H1 (cell line): ENCODE measurements at regions not wholly inside any gene's neighbourhood (a gene's known extent, or its start where the extent isn't known, plus 50 kb on each side); places are given as distances from the start of the nearest gene placed in this dataset.

Experiments used
- CTCF ChIA-PET: fragments of 300-600 bp; sonication (Branson Sonifier 250); formaldehyde crosslinking; loops from one replicate; lab custom pipeline; 2021; ENCODE audit not compliant: partially characterized antibody; lab: Charles Lee
- POLR2A ChIA-PET: fragments of 300-600 bp; sonication (Branson Sonifier 250); formaldehyde crosslinking; loops from one replicate; lab custom pipeline; 2021; ENCODE audit warnings: inconsistent platforms; ENCODE audit not compliant: partially characterized antibody; lab: Charles Lee
- DNase-seq, 2 experiments: peaks; one replicate each; pipeline versions ENCODE4 v3.0.0 to v3.0.0-alpha.2; 2010 to 2022; ENCODE audit warnings: low spot score in 2 of 2, low read depth in 1 of 2, mixed read lengths in 1 of 2
- FAIRE-seq: peaks from 2 replicates; lab custom pipeline; 2011; peaks lifted over from hg19 to GRCh38; lab: Jason Lieb, UNC
- H2AFZ ChIP-seq: 2 replicates; pipeline ENCODE4 v1.8.1; 2012; ENCODE audit warnings: low read length, inconsistent platforms
- H2AK5ac ChIP-seq: 2 replicates; pipeline ENCODE4 v1.6.1; 2013; ENCODE audit warnings: low read depth, low read length
- H2BK120ac ChIP-seq: replicated peaks from 2 replicates; pipeline ENCODE3; 2013; ENCODE audit warnings: low read depth, low read length, inconsistent platforms
- H2BK12ac ChIP-seq: 2 replicates; pipeline ENCODE4 v1.6.1; 2013; ENCODE audit warnings: low read depth, low read length
- H2BK15ac ChIP-seq: 2 replicates; pipeline ENCODE4 v1.6.1; 2013; ENCODE audit warnings: low read length
- H2BK20ac ChIP-seq: 2 replicates; pipeline ENCODE4 v1.6.1; 2013; ENCODE audit warnings: low read length
- H2BK5ac ChIP-seq: 2 replicates; pipeline ENCODE4 v1.6.1; 2013; ENCODE audit warnings: low read depth, low read length
- H3K14ac ChIP-seq: 2 replicates; pipeline ENCODE4 v1.6.1; 2013; ENCODE audit warnings: inconsistent platforms; ENCODE audit not compliant: insufficient read length
- H3K18ac ChIP-seq: 2 replicates; pipeline ENCODE4 v1.6.1; 2013; ENCODE audit warnings: low read length; ENCODE audit errors: extremely low read depth
- H3K23ac ChIP-seq: 2 replicates; pipeline ENCODE4 v1.6.1; 2013; ENCODE audit warnings: inconsistent platforms; ENCODE audit not compliant: insufficient read length
- H3K23me2 ChIP-seq: 2 replicates; pipeline ENCODE4 v1.6.1; 2013; ENCODE audit warnings: low read depth, low read length
- H3K27ac ChIP-seq: 2 replicates; pipeline ENCODE4 v1.6.1; 2011; ENCODE audit warnings: low read depth, low read length, inconsistent platforms
- H3K27me3 ChIP-seq, 4 experiments: replicated peaks in 1 of 4; 1 replicate in 1 of 4; 2 replicates in 3 of 4; pipeline versions ENCODE4 v1.6.1 to v1.8.1; 2011 to 2013; ENCODE audit warnings: low read length in 3 of 4, mild to moderate bottlenecking in 3 of 4, inconsistent platforms in 2 of 4, mixed read lengths in 2 of 4, moderate library complexity in 1 of 4; ENCODE audit not compliant: control insufficient read depth in 3 of 4, insufficient read depth in 3 of 4; ENCODE audit errors: extremely low read depth in 1 of 4
- H3K36me3 ChIP-seq, 4 experiments: 2 replicates each; pipeline versions ENCODE4 v1.6.1 to v1.8.1; 2011 to 2013; ENCODE audit warnings: mild to moderate bottlenecking in 4 of 4, low read length in 3 of 4, moderate library complexity in 2 of 4, control low read depth in 1 of 4, inconsistent platforms in 1 of 4; ENCODE audit not compliant: insufficient read depth in 4 of 4, control insufficient read depth in 2 of 4
- H3K4ac ChIP-seq: replicated peaks from 2 replicates; pipeline ENCODE3; 2013; ENCODE audit warnings: low read length, low read depth, mixed read lengths, inconsistent platforms; ENCODE audit not compliant: insufficient read length
- H3K4me1 ChIP-seq, 4 experiments: replicated peaks in 1 of 4; 1 replicate in 1 of 4; 2 replicates in 3 of 4; pipeline versions ENCODE4 v1.6.1 to v1.8.1; 2011 to 2013; ENCODE audit warnings: low read length in 3 of 4, inconsistent platforms in 2 of 4, mixed read lengths in 1 of 4; ENCODE audit not compliant: insufficient read depth in 4 of 4, control insufficient read depth in 3 of 4
- H3K4me2 ChIP-seq, 2 experiments: 2 replicates each; pipeline versions ENCODE4 v1.6.1 to v1.8.1; 2011 to 2013; ENCODE audit warnings: low read depth in 2 of 2, low read length in 2 of 2, control low read depth in 1 of 2, inconsistent platforms in 1 of 2, mild to moderate bottlenecking in 1 of 2; ENCODE audit not compliant: insufficient read depth in 1 of 2
- H3K4me3 ChIP-seq, 4 experiments: fragments of 200-600, 300-600 bp in 1 of 4; sonication (generic), shearing (Covaris generic), sonication (Bioruptor Twin) in 1 of 4; 2 replicates each; pipeline versions ENCODE4 v1.5.1 to v1.8.1; 2011 to 2016; ENCODE audit warnings: low read length in 4 of 4, low read depth in 3 of 4, control low read depth in 2 of 4, inconsistent platforms in 2 of 4, mild to moderate bottlenecking in 2 of 4, mixed read lengths in 1 of 4, moderate library complexity in 1 of 4; ENCODE audit not compliant: insufficient read depth in 2 of 4; ENCODE audit errors: extremely low read depth in 1 of 4
- H3K56ac ChIP-seq: replicated peaks from 2 replicates; pipeline ENCODE3; 2013; ENCODE audit warnings: low read depth, mild to moderate bottlenecking, mixed read lengths, low read length, inconsistent platforms; ENCODE audit not compliant: insufficient read length
- H3K79me1 ChIP-seq: 2 replicates; pipeline ENCODE4 v1.6.1; 2013; ENCODE audit warnings: low read depth, low read length, control low read depth
- H3K79me2 ChIP-seq, 2 experiments: 2 replicates each; pipeline versions ENCODE4 v1.6.1 to v1.8.1; 2012 to 2013; ENCODE audit warnings: low read length in 2 of 2, mild to moderate bottlenecking in 2 of 2, inconsistent platforms in 1 of 2; ENCODE audit not compliant: insufficient read depth in 2 of 2, control insufficient read depth in 1 of 2
- H3K9ac ChIP-seq, 4 experiments: replicated peaks in 1 of 4; 1 replicate in 1 of 4; 2 replicates in 3 of 4; pipeline versions ENCODE4 v1.6.1 to v1.8.1; 2011 to 2013; ENCODE audit warnings: low read depth in 3 of 4, low read length in 3 of 4, control low read depth in 2 of 4, mild to moderate bottlenecking in 2 of 4, moderate library complexity in 2 of 4, inconsistent platforms in 1 of 4; ENCODE audit errors: extremely low read depth in 1 of 4
- H3K9me3 ChIP-seq, 2 experiments: 2 replicates each; pipeline versions ENCODE4 v1.6.1 to v1.8.1; 2012 to 2013; ENCODE audit warnings: mild to moderate bottlenecking in 2 of 2, moderate library complexity in 2 of 2, control low read depth in 1 of 2, inconsistent platforms in 1 of 2, low read depth in 1 of 2, low read length in 1 of 2, mixed read lengths in 1 of 2; ENCODE audit not compliant: insufficient read depth in 2 of 2
- H4K20me1 ChIP-seq, 2 experiments: replicated peaks in 1 of 2; 2 replicates each; pipeline versions ENCODE3 to v1.8.1; 2011 to 2013; ENCODE audit warnings: inconsistent platforms in 2 of 2, low read length in 2 of 2, mild to moderate bottlenecking in 1 of 2; ENCODE audit not compliant: insufficient read depth in 2 of 2, control insufficient read depth in 1 of 2
- H4K5ac ChIP-seq: 2 replicates; pipeline ENCODE4 v1.6.1; 2013; ENCODE audit warnings: low read length, low read depth, mixed read lengths, inconsistent platforms; ENCODE audit not compliant: insufficient read length
- H4K8ac ChIP-seq: 2 replicates; pipeline ENCODE4 v1.8.0; 2013; ENCODE audit warnings: mild to moderate bottlenecking, moderate library complexity, low read length, inconsistent platforms; ENCODE audit not compliant: insufficient read depth; ENCODE audit errors: extremely low read depth
- H4K91ac ChIP-seq: replicated peaks from 2 replicates; pipeline ENCODE3; 2013; ENCODE audit warnings: low read length, mixed read lengths, inconsistent platforms; ENCODE audit not compliant: insufficient read length
- BCL11A ChIP-seq, 2 experiments: IDR thresholded peaks; one replicate each; pipeline ENCODE4 v1.6.1; 2011; ENCODE audit warnings: low read depth in 2 of 2, low read length in 2 of 2, mild to moderate bottlenecking in 2 of 2
- CBX5 ChIP-seq: fragments of 300-800, 300-1000 bp; sonication (generic); IDR thresholded peaks from 2 replicates; pipeline ENCODE4 v1.7.1; 2016; ENCODE audit warnings: antibody characterized with exemption, low read length, low read depth
- CHD1 ChIP-seq: IDR thresholded peaks from 2 replicates; pipeline ENCODE4 v1.6.1; 2012; ENCODE audit warnings: low read depth, low read length, improper control_type of control experiment
- EZH2 ChIP-seq: fragments of 200-600 bp; sonication (generic); IDR thresholded peaks from 2 replicates; pipeline ENCODE4 v1.7.1; 2012; ENCODE audit warnings: low read depth, mild to moderate bottlenecking, moderate library complexity, low read length, inconsistent platforms; ENCODE audit not compliant: severe bottlenecking
- NANOG ChIP-seq: IDR thresholded peaks from 2 replicates; pipeline ENCODE4 v1.6.1; 2011; ENCODE audit warnings: low read length, low read depth, mild to moderate bottlenecking, inconsistent platforms; ENCODE audit not compliant: insufficient read depth, poor library complexity, severe bottlenecking
- RFX5 ChIP-seq: IDR thresholded peaks from 2 replicates; pipeline ENCODE4 v1.6.1; 2011; ENCODE audit warnings: low read depth, low read length, improper control_type of control experiment, borderline replicate concordance
- RNF2 ChIP-seq: fragments of 200-900, 300-1000 bp; sonication (generic); IDR thresholded peaks from 2 replicates; pipeline ENCODE4 v1.7.1; 2016; ENCODE audit warnings: borderline replicate concordance, low read depth, mild to moderate bottlenecking, antibody characterized with exemption, low read length; ENCODE audit not compliant: poor library complexity, severe bottlenecking; ENCODE audit errors: missing control alignments
- SP2 ChIP-seq: IDR thresholded peaks from 2 replicates; pipeline ENCODE4 v1.6.1; 2012; ENCODE audit warnings: mild to moderate bottlenecking, low read length, inconsistent platforms
- SRF ChIP-seq: IDR thresholded peaks from 2 replicates; pipeline ENCODE4 v1.6.1; 2011; ENCODE audit warnings: mild to moderate bottlenecking, low read depth, low read length, moderate library complexity
- TAF1 ChIP-seq: IDR thresholded peaks from 2 replicates; pipeline ENCODE4 v1.6.1; 2011; ENCODE audit warnings: mild to moderate bottlenecking, low read depth, low read length
- TEAD4 ChIP-seq: IDR thresholded peaks from 2 replicates; pipeline ENCODE4 v1.6.1; 2012; ENCODE audit warnings: low read depth, low read length, inconsistent platforms, mixed read lengths
- WGBS, 2 experiments: shearing (Covaris generic) in 1 of 2; methylation state at CpG; one replicate each; pipeline versions ENCODE4 v1.1.6 to v1.1.7; 2013 to 2015; ENCODE audit warnings: low lambda C conversion rate in 2 of 2, mixed read lengths in 2 of 2, inconsistent platforms in 1 of 2, low coverage in 1 of 2, missing lambda C conversion rate in 1 of 2; ENCODE audit not compliant: insufficient replicate concordance in 2 of 2, insufficient coverage in 1 of 2, insufficient read length in 1 of 2; ENCODE audit errors: extremely low coverage in 1 of 2, missing lambda C conversion rate in 1 of 2; 5-methylcytosine and 5-hydroxymethylcytosine counted together
- TF ChIP-seq, protein P1 (sequence below), 3 experiments: IDR thresholded peaks; 1 replicate in 2 of 3; 2 replicates in 1 of 3; pipeline versions ENCODE4 v1.5.1 to v1.6.1; 2011; ENCODE audit warnings: low read length in 3 of 3, mild to moderate bottlenecking in 3 of 3, inconsistent platforms in 2 of 3, low read depth in 1 of 3, moderate library complexity in 1 of 3; ENCODE audit not compliant: insufficient read depth in 1 of 3; ENCODE audit errors: control extremely low read depth in 1 of 3

DNA sequence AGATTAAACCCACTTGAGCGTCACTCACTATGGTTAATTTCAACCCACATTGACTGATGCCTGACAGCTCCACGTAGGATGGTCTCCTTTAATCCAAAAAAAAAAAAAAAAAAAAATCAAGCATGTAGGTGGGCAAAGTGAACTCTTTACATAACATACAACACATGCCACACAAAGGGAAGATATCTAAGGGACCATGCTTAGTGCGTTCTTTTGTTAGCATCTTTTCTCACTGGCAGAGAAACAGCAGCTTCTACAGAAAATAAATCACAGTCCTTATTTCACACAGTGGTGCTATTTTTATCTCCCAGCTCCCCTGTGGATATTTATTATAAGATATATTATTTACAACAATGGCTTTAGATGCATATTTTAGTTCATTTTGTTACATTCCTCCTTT, 652.0 kb upstream of the CELF2 start:
- no peak overlapping the region for H2AFZ ChIP-seq
- H3K23me2 ChIP-seq, result no peaks in the 10 kb centered on the region
- H3K9me3 ChIP-seq, result no peaks in the 10 kb centered on the region
- H4K20me1 ChIP-seq, result no peaks in the 10 kb centered on the region
- no peak overlapping the region for H3K14ac ChIP-seq
- H3K4me3 ChIP-seq, result no peak overlapping the region
- H3K4me2 ChIP-seq, result no peak overlapping the region
- H4K91ac ChIP-seq, result no peak overlapping the region
- H3K4ac ChIP-seq, result no peak overlapping the region
- no peak overlapping the region for H4K5ac ChIP-seq
- no peak overlapping the region for H3K9ac ChIP-seq
- H3K79me1 ChIP-seq, result no peaks in the 10 kb centered on the region
- no peak overlapping the region for H2BK15ac ChIP-seq
- no peak overlapping the region for H3K56ac ChIP-seq
- H4K8ac ChIP-seq, result no peak overlapping the region
- H2BK20ac ChIP-seq, result no peak overlapping the region
- ChIA-PET CTCF (interaction anchor here (1.8 kb wide), 1 partner anchor 12 kb away, joined by 7 read pairs; no protein-coding TSS in a partner anchor), POLR2A (no interaction called here)
- WGBS, 2 experiments, result 88% methylated on average over 3 of the region's 3 CpGs; no CpG with 5 or more reads in 1 of the 2 experiments
- no peak overlapping the region for H2BK5ac ChIP-seq
- H3K23ac ChIP-seq, result no peak overlapping the region
- no peak overlapping the region for H3K18ac ChIP-seq
- no peak overlapping the region for H3K27ac ChIP-seq
- H3K4me1 ChIP-seq, result peaks cover 0 to 11% (median 9%) of the 10 kb centered on the region in 4 experiments; a peak in 4 of 7 replicates
- no peaks in the 10 kb centered on the region for H3K36me3 ChIP-seq
- H3K27me3 ChIP-seq, result no peaks in the 10 kb centered on the region
- no peaks in the 10 kb centered on the region for H3K79me2 ChIP-seq
- FAIRE-seq, result no peak
- H2BK12ac ChIP-seq, result no peak overlapping the region
- no peak for DNase-seq
- no peak overlapping the region for H2AK5ac ChIP-seq
- no peak overlapping the region for H2BK120ac ChIP-seq
- TF ChIP-seq NANOG, result no peak
- no peak for TF ChIP-seq SP2
- TF ChIP-seq TAF1, result no peak
- TF ChIP-seq RNF2, result no peak
- no peak for TF ChIP-seq RFX5
- TF ChIP-seq SRF, result no peak
- no peak for TF ChIP-seq EZH2
- no peak for TF ChIP-seq CHD1
- no peak for TF ChIP-seq BCL11A (IDR thresholded peaks at IDR 0.05; ENCODE audit: low read depth in 2 of 2, low read length in 2 of 2)
- TF ChIP-seq CBX5, result no peak
- no peak for TF ChIP-seq TEAD4
- TF ChIP-seq, protein P1, sequence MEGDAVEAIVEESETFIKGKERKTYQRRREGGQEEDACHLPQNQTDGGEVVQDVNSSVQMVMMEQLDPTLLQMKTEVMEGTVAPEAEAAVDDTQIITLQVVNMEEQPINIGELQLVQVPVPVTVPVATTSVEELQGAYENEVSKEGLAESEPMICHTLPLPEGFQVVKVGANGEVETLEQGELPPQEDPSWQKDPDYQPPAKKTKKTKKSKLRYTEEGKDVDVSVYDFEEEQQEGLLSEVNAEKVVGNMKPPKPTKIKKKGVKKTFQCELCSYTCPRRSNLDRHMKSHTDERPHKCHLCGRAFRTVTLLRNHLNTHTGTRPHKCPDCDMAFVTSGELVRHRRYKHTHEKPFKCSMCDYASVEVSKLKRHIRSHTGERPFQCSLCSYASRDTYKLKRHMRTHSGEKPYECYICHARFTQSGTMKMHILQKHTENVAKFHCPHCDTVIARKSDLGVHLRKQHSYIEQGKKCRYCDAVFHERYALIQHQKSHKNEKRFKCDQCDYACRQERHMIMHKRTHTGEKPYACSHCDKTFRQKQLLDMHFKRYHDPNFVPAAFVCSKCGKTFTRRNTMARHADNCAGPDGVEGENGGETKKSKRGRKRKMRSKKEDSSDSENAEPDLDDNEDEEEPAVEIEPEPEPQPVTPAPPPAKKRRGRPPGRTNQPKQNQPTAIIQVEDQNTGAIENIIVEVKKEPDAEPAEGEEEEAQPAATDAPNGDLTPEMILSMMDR (IDR thresholded peaks at IDR 0.05; ENCODE audit: control extremely low read depth in 1 of 3, insufficient read depth in 1 of 3, low read depth in 1 of 3, low read length in 3 of 3), result no peak
